Mesodermal cell (in vitro differentiated cells): ENCODE measurements at regions not wholly inside any gene's neighbourhood (a gene's known extent, or its start where the extent isn't known, plus 50 kb on each side); places are given as distances from the start of the nearest gene placed in this dataset.

Experiments
- H3K27ac ChIP-seq: 2 replicates; pipeline ENCODE4 v1.7.0; 2013; ENCODE audit warnings: mild to moderate bottlenecking, low read depth, low read length, moderate library complexity; ENCODE audit not compliant: severe bottlenecking
- H3K36me3 ChIP-seq: 2 replicates; pipeline ENCODE4 v1.7.1; 2013; ENCODE audit warnings: mild to moderate bottlenecking, low read length, moderate library complexity; ENCODE audit not compliant: control insufficient read depth, insufficient read depth
- H3K4me1 ChIP-seq: one replicate; pipeline ENCODE4 v1.7.1; 2013; ENCODE audit warnings: mild to moderate bottlenecking, low read length; ENCODE audit not compliant: insufficient read depth, control insufficient read depth, poor library complexity, severe bottlenecking
- H3K4me3 ChIP-seq: 2 replicates; pipeline ENCODE4 v1.7.0; 2013; ENCODE audit warnings: low read length, control low read depth, mild to moderate bottlenecking; ENCODE audit not compliant: insufficient read depth, poor library complexity, severe bottlenecking; ENCODE audit errors: extremely low read depth
- H3K9me3 ChIP-seq: 2 replicates; pipeline ENCODE4 v1.7.1; 2013; ENCODE audit warnings: mild to moderate bottlenecking, low read length, moderate library complexity; ENCODE audit not compliant: control insufficient read depth
- WGBS, 2 experiments: methylation state at CpG; one replicate each; pipeline ENCODE4 v1.1.5; 2013; ENCODE audit warnings: missing lambda C conversion rate in 2 of 2; ENCODE audit not compliant: insufficient coverage in 2 of 2; 5-methylcytosine and 5-hydroxymethylcytosine counted together

- Histone ChIP-seq H3K36me3 (no peaks in the 10 kb centered on the region), H3K27ac (no peak overlapping the region), H3K4me1 (peaks cover 20% of the 10 kb centered on the region), H3K9me3 (no peaks in the 10 kb centered on the region), H3K4me3 (no peak overlapping the region)
- WGBS, 2 experiments = no CpG with 5 or more reads among the region's 3 CpGs
Measured at GRCh38 chr2:180376066-180376465, 369.0 kb upstream of the CWC22 start.

- H3K4me3 ChIP-seq = no peak overlapping the region
- H3K4me1 ChIP-seq = peaks cover 20% of the 10 kb centered on the region
- no peaks in the 10 kb centered on the region for H3K9me3 ChIP-seq
- H3K36me3 ChIP-seq = no peaks in the 10 kb centered on the region
- no peak overlapping the region for H3K27ac ChIP-seq
- WGBS, 2 experiments = 70 to 100% methylated on average over 2 of the region's 3 CpGs
Measured at GRCh38 chr2:180374502-180375281, 367.6 kb upstream of the CWC22 start.

- Histone ChIP-seq H3K4me3 (no peak overlapping the region), H3K36me3 (no peaks in the 10 kb centered on the region), H3K27ac (no peak overlapping the region), H3K9me3 (no peaks in the 10 kb centered on the region), H3K4me1 (peaks cover 9% of the 10 kb centered on the region)
- no CpG with 5 or more reads among the region's 2 CpGs for WGBS, 2 experiments
Measured at GRCh38 chr2:180370511-180371205, 363.6 kb upstream of the CWC22 start.

- H3K36me3 ChIP-seq = no peaks in the 10 kb centered on the region
- H3K4me3 ChIP-seq = no peak overlapping the region
- H3K9me3 ChIP-seq = no peaks in the 10 kb centered on the region
- H3K4me1 ChIP-seq = no peaks in the 10 kb centered on the region
- 100% methylated on average over 1 of the region's 2 CpGs; no CpG with 5 or more reads in 1 of the 2 experiments for WGBS, 2 experiments
- no peak overlapping the region for H3K27ac ChIP-seq
Measured at GRCh38 chr2:180368881-180369280, 361.8 kb upstream of the CWC22 start.

GRCh38 chr2:180367815-180368214 is 360.7 kb upstream of the CWC22 start:
- Histone ChIP-seq H3K36me3 (no peaks in the 10 kb centered on the region), H3K4me1 (no peaks in the 10 kb centered on the region), H3K27ac (no peak overlapping the region), H3K4me3 (no peak overlapping the region), H3K9me3 (no peaks in the 10 kb centered on the region)

GRCh38 chr2:180366481-180366880 is 359.4 kb upstream of the CWC22 start:
- no peaks in the 10 kb centered on the region for H3K4me1 ChIP-seq
- H3K27ac ChIP-seq = no peak overlapping the region
- H3K36me3 ChIP-seq = no peaks in the 10 kb centered on the region
- H3K4me3 ChIP-seq = no peak overlapping the region
- no peaks in the 10 kb centered on the region for H3K9me3 ChIP-seq

- 100% methylated on average over 1 of the region's 2 CpGs; no CpG with 5 or more reads in 1 of the 2 experiments for WGBS, 2 experiments
- H3K27ac ChIP-seq = no peak overlapping the region
- H3K4me1 ChIP-seq = no peaks in the 10 kb centered on the region
- no peaks in the 10 kb centered on the region for H3K9me3 ChIP-seq
- no peaks in the 10 kb centered on the region for H3K36me3 ChIP-seq
- H3K4me3 ChIP-seq = no peak overlapping the region
Measured at GRCh38 chr2:180364719-180365118, 357.6 kb upstream of the CWC22 start.

- Histone ChIP-seq H3K36me3 (no peaks in the 10 kb centered on the region), H3K4me3 (no peak overlapping the region), H3K4me1 (no peaks in the 10 kb centered on the region), H3K27ac (no peak overlapping the region), H3K9me3 (no peaks in the 10 kb centered on the region)
- WGBS, 2 experiments = 80% methylated on average over 1 of the region's 2 CpGs; no CpG with 5 or more reads in 1 of the 2 experiments
Measured at GRCh38 chr2:180360283-180360618, 353.2 kb upstream of the CWC22 start.

GRCh38 chr2:180359522-180360282 is 352.6 kb upstream of the CWC22 start:
- Histone ChIP-seq H3K9me3 (no peaks in the 10 kb centered on the region), H3K27ac (no peak overlapping the region), H3K4me3 (no peak overlapping the region), H3K4me1 (no peaks in the 10 kb centered on the region), H3K36me3 (no peaks in the 10 kb centered on the region)
- WGBS, 2 experiments = 90 to 100% methylated on average over 1 of the region's 1 CpG

GRCh38 chr2:180358458-180358857 is 351.4 kb upstream of the CWC22 start:
- H3K36me3 ChIP-seq = no peaks in the 10 kb centered on the region
- H3K4me1 ChIP-seq = no peaks in the 10 kb centered on the region
- no peak overlapping the region for H3K4me3 ChIP-seq
- H3K9me3 ChIP-seq = no peaks in the 10 kb centered on the region
- H3K27ac ChIP-seq = no peak overlapping the region
- WGBS, 2 experiments = no CpG with 5 or more reads among the region's 2 CpGs

GRCh38 chr2:180356676-180357075 is 349.6 kb upstream of the CWC22 start:
- H3K27ac ChIP-seq = no peak overlapping the region
- H3K4me1 ChIP-seq = no peaks in the 10 kb centered on the region
- no peaks in the 10 kb centered on the region for H3K36me3 ChIP-seq
- no peak overlapping the region for H3K4me3 ChIP-seq
- no peaks in the 10 kb centered on the region for H3K9me3 ChIP-seq
